HFF-Myc (cell line): ENCODE measurements at regions not wholly inside any gene's neighbourhood (a gene's known extent, or its start where the extent isn't known, plus 50 kb on each side); places are given as distances from the start of the nearest gene placed in this dataset.

Source experiments
- DNase-seq: peaks from one replicate; pipeline ENCODE4 v3.0.0-alpha.2; 2011; ENCODE audit warnings: low read depth; ENCODE audit errors: extremely low read depth
- H3K4me3 ChIP-seq: replicated peaks from 2 replicates; pipeline ENCODE4 v1.5.1; 2011; ENCODE audit warnings: low read depth, mild to moderate bottlenecking, control low read depth, low read length
- CTCF ChIP-seq: IDR thresholded peaks from 2 replicates; pipeline ENCODE4 v1.5.1; 2012; ENCODE audit warnings: mild to moderate bottlenecking, low read depth, low read length, control low read depth; ENCODE audit errors: missing control alignments

- DNase-seq: no peak
- no peak for TF ChIP-seq CTCF
- no peak overlapping the region for H3K4me3 ChIP-seq
Measured at GRCh38 chr5:58244819-58245475, 214.9 kb downstream of the PLK2 start.

DNA sequence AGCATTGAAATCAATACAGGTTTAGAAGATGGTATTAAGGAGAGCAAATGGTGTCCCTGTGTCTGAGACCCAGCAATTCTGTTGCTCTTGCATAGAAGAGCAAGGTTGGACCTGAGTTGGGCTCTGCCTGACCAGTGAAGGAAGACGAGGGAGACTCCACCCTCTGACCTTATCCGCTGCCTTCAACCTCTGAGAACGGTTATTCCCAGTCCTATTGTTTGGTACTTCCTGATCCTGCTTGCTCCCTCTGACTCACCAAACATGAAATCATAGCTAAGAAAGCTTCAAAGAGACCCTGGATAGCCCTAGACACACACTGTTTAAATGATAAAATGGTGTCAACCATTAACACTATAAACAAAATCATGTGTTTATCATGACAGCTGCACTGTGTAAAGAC lies 218.5 kb downstream of the PLK2 start:
- H3K4me3 ChIP-seq: no peak overlapping the region
- no peak for TF ChIP-seq CTCF
- DNase-seq: no peak

DNA sequence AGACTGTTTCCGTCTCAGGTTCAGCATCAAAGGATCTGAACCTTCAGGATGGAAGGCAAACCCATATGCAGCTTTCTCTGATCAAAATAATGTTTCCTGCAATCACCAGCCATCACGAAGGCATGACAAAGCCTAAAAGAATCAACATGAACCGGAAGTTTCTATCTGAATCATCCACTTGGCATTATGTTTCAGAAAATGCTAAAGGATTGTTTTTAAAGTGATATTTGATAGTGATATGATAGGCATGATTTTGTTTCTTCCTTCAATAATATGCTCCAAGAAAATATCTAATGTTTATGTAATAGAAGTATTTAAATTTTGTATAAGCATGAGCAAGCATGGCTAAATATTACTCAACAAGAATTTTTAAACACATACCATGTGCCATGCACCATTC lies 219.6 kb downstream of the PLK2 start:
- no peak for DNase-seq
- H3K4me3 ChIP-seq: no peak overlapping the region
- TF ChIP-seq CTCF: no peak

- no peak overlapping the region for H3K4me3 ChIP-seq
- DNase-seq: no peak
- no peak for TF ChIP-seq CTCF
Measured at GRCh38 chr5:58239731-58240130, 220.2 kb downstream of the PLK2 start.

- no peak overlapping the region for H3K4me3 ChIP-seq
- no peak for DNase-seq
- no peak for TF ChIP-seq CTCF
Measured at GRCh38 chr5:58239045-58239444, 220.8 kb downstream of the PLK2 start.

DNA sequence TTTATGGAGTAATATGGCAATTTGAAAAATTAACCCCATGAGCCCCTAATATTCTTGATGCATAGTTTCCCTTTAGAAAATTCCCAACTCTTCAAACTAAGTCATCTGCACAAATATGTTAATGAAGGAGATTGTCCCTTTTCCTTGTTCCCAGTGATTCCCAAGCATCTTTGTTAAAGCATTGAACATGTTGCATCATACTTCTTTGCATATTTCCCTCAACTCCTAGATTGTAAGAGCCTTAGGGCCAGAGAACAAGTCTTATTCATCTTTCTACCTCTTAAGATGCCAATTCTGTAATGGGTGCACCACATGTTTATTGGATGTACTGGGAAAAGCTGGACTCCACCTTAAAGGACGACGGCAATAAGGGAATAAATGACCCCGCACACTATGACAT lies 223.4 kb downstream of the PLK2 start:
- H3K4me3 ChIP-seq: no peak overlapping the region
- TF ChIP-seq CTCF: no peak
- DNase-seq: no peak

DNA sequence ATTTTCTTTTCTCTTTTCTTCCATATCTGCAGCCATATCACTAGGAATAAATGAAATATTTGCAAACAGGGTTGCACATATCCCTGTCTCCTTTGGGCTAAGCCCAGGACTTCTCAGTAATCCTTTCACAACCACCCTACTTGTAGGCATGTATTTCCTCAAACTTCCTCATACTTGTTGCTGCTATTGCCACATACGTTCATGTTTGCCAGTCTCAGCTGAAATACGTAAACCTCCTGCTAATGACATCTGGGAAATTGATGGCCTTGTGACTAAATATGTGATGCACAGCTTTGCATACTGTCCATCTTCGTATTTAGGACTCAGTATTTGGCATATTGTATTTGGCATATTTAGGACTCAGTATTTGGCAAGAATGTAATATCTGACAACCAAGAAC lies 224.6 kb downstream of the PLK2 start:
- TF ChIP-seq CTCF: no peak
- no peak for DNase-seq
- H3K4me3 ChIP-seq: no peak overlapping the region
